ENCODE measurements at regions not wholly inside any gene's neighbourhood (a gene's known extent, or its start where the extent isn't known, plus 50 kb on each side); places are given as distances from the start of the nearest gene placed in this dataset.

DNA sequence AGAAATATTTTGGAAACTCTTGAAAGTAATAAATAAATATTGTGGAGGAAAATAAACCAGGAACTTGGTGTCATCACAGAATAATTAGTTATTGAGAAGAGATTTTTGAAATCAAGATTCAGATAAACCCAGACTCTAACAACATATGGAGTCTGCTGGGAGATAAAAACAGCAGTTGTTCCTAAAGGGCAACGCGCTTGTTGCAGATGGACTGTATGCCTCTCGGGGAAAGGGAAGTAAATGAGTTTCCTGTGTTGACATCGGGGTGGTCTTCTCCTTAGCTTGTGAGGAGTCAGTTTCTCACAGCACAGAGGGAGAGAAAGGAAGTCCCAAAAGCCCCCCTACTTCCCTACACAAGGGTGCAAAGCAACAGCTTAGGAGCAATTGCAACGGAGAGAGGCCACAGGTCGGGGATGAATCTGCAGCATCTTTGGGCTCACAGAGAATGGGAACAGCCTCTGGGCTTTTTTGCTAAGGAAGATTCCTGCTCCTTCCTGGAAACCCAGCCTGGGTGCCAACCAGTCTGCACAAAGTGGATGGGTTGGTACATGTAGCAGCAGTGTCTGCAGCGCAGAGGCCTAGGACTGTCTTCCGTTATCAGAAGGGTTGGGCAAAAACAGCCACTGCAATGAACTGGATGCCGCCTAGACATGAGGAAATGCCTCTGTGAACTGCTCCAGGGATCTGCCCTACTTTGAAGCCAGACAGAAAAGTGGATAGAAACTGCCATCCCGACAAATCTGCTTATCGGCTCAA is 603.0 kb upstream of the NRSN1 start:
- no TSS peak for BruUV-seq (replicated peaks)
- no peak for TF ChIP-seq YY1 (IDR thresholded peaks at IDR 0.05; ENCODE audit: extremely low read depth, insufficient replicate concordance, low read depth, low read length)
- TF ChIP-seq, protein P1, sequence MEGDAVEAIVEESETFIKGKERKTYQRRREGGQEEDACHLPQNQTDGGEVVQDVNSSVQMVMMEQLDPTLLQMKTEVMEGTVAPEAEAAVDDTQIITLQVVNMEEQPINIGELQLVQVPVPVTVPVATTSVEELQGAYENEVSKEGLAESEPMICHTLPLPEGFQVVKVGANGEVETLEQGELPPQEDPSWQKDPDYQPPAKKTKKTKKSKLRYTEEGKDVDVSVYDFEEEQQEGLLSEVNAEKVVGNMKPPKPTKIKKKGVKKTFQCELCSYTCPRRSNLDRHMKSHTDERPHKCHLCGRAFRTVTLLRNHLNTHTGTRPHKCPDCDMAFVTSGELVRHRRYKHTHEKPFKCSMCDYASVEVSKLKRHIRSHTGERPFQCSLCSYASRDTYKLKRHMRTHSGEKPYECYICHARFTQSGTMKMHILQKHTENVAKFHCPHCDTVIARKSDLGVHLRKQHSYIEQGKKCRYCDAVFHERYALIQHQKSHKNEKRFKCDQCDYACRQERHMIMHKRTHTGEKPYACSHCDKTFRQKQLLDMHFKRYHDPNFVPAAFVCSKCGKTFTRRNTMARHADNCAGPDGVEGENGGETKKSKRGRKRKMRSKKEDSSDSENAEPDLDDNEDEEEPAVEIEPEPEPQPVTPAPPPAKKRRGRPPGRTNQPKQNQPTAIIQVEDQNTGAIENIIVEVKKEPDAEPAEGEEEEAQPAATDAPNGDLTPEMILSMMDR (IDR thresholded peaks at IDR 0.05 in 2 of 3, conservative IDR thresholded peaks at IDR 0.05 in 1 of 3; ENCODE audit: borderline replicate concordance in 1 of 3, insufficient read depth in 1 of 3, low read depth in 2 of 3, low read length in 2 of 3): no peak
- TF ChIP-seq, protein P2, sequence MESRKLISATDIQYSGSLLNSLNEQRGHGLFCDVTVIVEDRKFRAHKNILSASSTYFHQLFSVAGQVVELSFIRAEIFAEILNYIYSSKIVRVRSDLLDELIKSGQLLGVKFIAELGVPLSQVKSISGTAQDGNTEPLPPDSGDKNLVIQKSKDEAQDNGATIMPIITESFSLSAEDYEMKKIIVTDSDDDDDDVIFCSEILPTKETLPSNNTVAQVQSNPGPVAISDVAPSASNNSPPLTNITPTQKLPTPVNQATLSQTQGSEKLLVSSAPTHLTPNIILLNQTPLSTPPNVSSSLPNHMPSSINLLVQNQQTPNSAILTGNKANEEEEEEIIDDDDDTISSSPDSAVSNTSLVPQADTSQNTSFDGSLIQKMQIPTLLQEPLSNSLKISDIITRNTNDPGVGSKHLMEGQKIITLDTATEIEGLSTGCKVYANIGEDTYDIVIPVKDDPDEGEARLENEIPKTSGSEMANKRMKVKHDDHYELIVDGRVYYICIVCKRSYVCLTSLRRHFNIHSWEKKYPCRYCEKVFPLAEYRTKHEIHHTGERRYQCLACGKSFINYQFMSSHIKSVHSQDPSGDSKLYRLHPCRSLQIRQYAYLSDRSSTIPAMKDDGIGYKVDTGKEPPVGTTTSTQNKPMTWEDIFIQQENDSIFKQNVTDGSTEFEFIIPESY (IDR thresholded peaks at IDR 0.05; ENCODE audit: extremely low read depth, insufficient replicate concordance, low read length): no peak
- TF ChIP-seq POLR2A (IDR thresholded peaks at IDR 0.05; ENCODE audit: borderline replicate concordance, extremely low read depth, insufficient read depth, insufficient read length): no peak
- no peak for TF ChIP-seq SRF (IDR thresholded peaks at IDR 0.05; ENCODE audit: low read depth)
- TF ChIP-seq, protein P3, sequence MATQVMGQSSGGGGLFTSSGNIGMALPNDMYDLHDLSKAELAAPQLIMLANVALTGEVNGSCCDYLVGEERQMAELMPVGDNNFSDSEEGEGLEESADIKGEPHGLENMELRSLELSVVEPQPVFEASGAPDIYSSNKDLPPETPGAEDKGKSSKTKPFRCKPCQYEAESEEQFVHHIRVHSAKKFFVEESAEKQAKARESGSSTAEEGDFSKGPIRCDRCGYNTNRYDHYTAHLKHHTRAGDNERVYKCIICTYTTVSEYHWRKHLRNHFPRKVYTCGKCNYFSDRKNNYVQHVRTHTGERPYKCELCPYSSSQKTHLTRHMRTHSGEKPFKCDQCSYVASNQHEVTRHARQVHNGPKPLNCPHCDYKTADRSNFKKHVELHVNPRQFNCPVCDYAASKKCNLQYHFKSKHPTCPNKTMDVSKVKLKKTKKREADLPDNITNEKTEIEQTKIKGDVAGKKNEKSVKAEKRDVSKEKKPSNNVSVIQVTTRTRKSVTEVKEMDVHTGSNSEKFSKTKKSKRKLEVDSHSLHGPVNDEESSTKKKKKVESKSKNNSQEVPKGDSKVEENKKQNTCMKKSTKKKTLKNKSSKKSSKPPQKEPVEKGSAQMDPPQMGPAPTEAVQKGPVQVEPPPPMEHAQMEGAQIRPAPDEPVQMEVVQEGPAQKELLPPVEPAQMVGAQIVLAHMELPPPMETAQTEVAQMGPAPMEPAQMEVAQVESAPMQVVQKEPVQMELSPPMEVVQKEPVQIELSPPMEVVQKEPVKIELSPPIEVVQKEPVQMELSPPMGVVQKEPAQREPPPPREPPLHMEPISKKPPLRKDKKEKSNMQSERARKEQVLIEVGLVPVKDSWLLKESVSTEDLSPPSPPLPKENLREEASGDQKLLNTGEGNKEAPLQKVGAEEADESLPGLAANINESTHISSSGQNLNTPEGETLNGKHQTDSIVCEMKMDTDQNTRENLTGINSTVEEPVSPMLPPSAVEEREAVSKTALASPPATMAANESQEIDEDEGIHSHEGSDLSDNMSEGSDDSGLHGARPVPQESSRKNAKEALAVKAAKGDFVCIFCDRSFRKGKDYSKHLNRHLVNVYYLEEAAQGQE (IDR thresholded peaks at IDR 0.05; ENCODE audit: low read depth): no peak
- no peak for TF ChIP-seq TCF7L2 (IDR thresholded peaks at IDR 0.05; ENCODE audit: borderline replicate concordance, extremely low read depth, insufficient read depth, insufficient read length)
- TF ChIP-seq JUND (IDR thresholded peaks at IDR 0.05): no peak
- no peak for TF ChIP-seq SP1 (IDR thresholded peaks at IDR 0.05; ENCODE audit: low read depth)
- TF ChIP-seq CBX3 (IDR thresholded peaks at IDR 0.05; ENCODE audit: low read depth): no peak
- TF ChIP-seq ZFX (IDR thresholded peaks at IDR 0.05): no peak
- TF ChIP-seq CEBPB (IDR thresholded peaks at IDR 0.05; ENCODE audit: low read depth): no peak
- TF ChIP-seq, protein P4, sequence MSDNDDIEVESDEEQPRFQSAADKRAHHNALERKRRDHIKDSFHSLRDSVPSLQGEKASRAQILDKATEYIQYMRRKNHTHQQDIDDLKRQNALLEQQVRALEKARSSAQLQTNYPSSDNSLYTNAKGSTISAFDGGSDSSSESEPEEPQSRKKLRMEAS (IDR thresholded peaks at IDR 0.05): no peak
- TF ChIP-seq RAD21 (IDR thresholded peaks at IDR 0.05; ENCODE audit: low read depth): no peak
- no peak for TF ChIP-seq SIN3A (IDR thresholded peaks at IDR 0.05; ENCODE audit: low read depth)
- no peak for TF ChIP-seq EZH2 (IDR thresholded peaks at IDR 0.05)
- TF ChIP-seq EZH2phosphoT487 (IDR thresholded peaks at IDR 0.05; ENCODE audit: borderline replicate concordance): no peak
- TF ChIP-seq, protein P5, sequence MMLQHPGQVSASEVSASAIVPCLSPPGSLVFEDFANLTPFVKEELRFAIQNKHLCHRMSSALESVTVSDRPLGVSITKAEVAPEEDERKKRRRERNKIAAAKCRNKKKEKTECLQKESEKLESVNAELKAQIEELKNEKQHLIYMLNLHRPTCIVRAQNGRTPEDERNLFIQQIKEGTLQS (IDR thresholded peaks at IDR 0.05): no peak
- Histone ChIP-seq H3K4me2 (ENCODE audit: low read length) (no peak overlapping the region), H3K36me3 (ENCODE audit: control insufficient read depth in 1 of 2, insufficient read depth in 2 of 2, low read length in 2 of 2) (no peaks in the 10 kb centered on the region), H3K9ac (ENCODE audit: low read length) (no peak overlapping the region), H3K9me2 (ENCODE audit: insufficient read depth) (no peaks in the 10 kb centered on the region), H3K27me3 (ENCODE audit: insufficient read depth, low read length) (no peaks in the 10 kb centered on the region), H3K27ac (ENCODE audit: low read depth, low read length) (no peak overlapping the region), H2AFZ (ENCODE audit: low read depth, low read length, poor library complexity, severe bottlenecking) (no peak overlapping the region), H4K20me1 (ENCODE audit: insufficient read depth) (no peaks in the 10 kb centered on the region), H3K79me2 (ENCODE audit: insufficient read depth, low read length) (no peaks in the 10 kb centered on the region), H3K4me1 (ENCODE audit: control insufficient read depth in 1 of 2, insufficient read depth in 2 of 2, low read length in 2 of 2) (no peaks in the 10 kb centered on the region), H3K9me3 (ENCODE audit: control insufficient read depth in 1 of 2, insufficient read depth in 1 of 2, low read depth in 1 of 2, low read length in 2 of 2) (peaks cover 0 to 7% of the 10 kb centered on the region in 2 experiments; a peak in 1 of 4 replicates), H3K4me3 (replicated peaks in 1 of 2; ENCODE audit: low read depth in 1 of 2, low read length in 2 of 2) (no peak overlapping the region)
- POLR2A ChIA-PET: no interaction called here
- ATAC-seq: no peak
- intact Hi-C loops (cut with micrococcal nuclease): no loop called here
- RAD21 ChIA-PET (ENCODE audit: low non-redundant PET in 1 of 2, low total read pairs in 2 of 2, uncharacterized antibody in 2 of 2, unreplicated experiment in 2 of 2): no interaction called here
- CTCF ChIA-PET: no interaction called here
- DNase-seq (ENCODE audit: low read depth, low spot score): no peak
